ENCODE measurements at regions not wholly inside any gene's neighbourhood (a gene's known extent, or its start where the extent isn't known, plus 50 kb on each side); places are given as distances from the start of the nearest gene placed in this dataset.

- TF ChIP-seq CTCF (conservative IDR thresholded peaks at IDR 0.05; ENCODE audit: low read length) (no peak), EZH2phosphoT487 (IDR thresholded peaks at IDR 0.05; ENCODE audit: borderline replicate concordance, low read depth, low read length) (no peak)
Observed at GRCh38 chr13:103810026-103810425, 743.8 kb upstream of the SLC10A2 start.

Measured in OCI-LY7 (cell line).